ENCODE measurements at regions not wholly inside any gene's neighbourhood (a gene's known extent, or its start where the extent isn't known, plus 50 kb on each side); places are given as distances from the start of the nearest gene placed in this dataset.
"Not testable (repeated sequence)": the region's sequence is repeated elsewhere in the genome, so short reads cannot be mapped to it uniquely, and the experiment has no call there.

GRCh38 chr14:21804981-21805380 lies 131.4 kb upstream of the OR4E1 start:
- TF ChIP-seq CTCF (conservative IDR thresholded peaks at IDR 0.05) = no peak
- Mint-ChIP-seq H3K9me3 (peaks cover 6% of the 10 kb centered on the region), H3K4me1 (peaks cover 7% of the 10 kb centered on the region), H3K4me3 (no peak overlapping the region), H3K36me3 (ENCODE audit: low read depth) (no peaks in the 10 kb centered on the region), H3K27ac (ENCODE audit: unreplicated experiment) (no peak overlapping the region), H3K27me3 (ENCODE audit: low read depth) (peaks cover 14% of the 10 kb centered on the region)
- no peak for DNase-seq (ENCODE audit: low read depth, low spot score)

- no peak for DNase-seq (ENCODE audit: low read depth, low spot score)
- H3K9me3 Mint-ChIP-seq = peaks cover 6% of the 10 kb centered on the region
- TF ChIP-seq CTCF (conservative IDR thresholded peaks at IDR 0.05) = no peak
- H3K4me3 Mint-ChIP-seq = no peak overlapping the region
- H3K36me3 Mint-ChIP-seq (ENCODE audit: low read depth) = no peaks in the 10 kb centered on the region
- peaks cover 7% of the 10 kb centered on the region for H3K4me1 Mint-ChIP-seq
- no peak overlapping the region for H3K27ac Mint-ChIP-seq (ENCODE audit: unreplicated experiment)
- no peaks in the 10 kb centered on the region for H3K27me3 Mint-ChIP-seq (ENCODE audit: low read depth)
These were observed 128.8 kb upstream of the OR4E1 start for GRCh38 chr14:21802441-21802840.

GRCh38 chr14:21796916-21797315 lies 123.3 kb upstream of the OR4E1 start:
- peaks cover 14% of the 10 kb centered on the region for H3K9me3 Mint-ChIP-seq
- no peaks in the 10 kb centered on the region for H3K27me3 Mint-ChIP-seq (ENCODE audit: low read depth)
- no peak for DNase-seq (ENCODE audit: low read depth, low spot score)

GRCh38 chr14:21795456-21795855 lies 121.8 kb upstream of the OR4E1 start:
- Mint-ChIP-seq H3K36me3 (ENCODE audit: low read depth) (peaks cover 6% of the 10 kb centered on the region), H3K4me1 (peaks cover 17% of the 10 kb centered on the region), H3K27me3 (ENCODE audit: low read depth) (peaks cover 4% of the 10 kb centered on the region), H3K9me3 (peaks cover 14% of the 10 kb centered on the region), H3K4me3 (no peak overlapping the region), H3K27ac (ENCODE audit: unreplicated experiment) (no peak overlapping the region)
- TF ChIP-seq CTCF (conservative IDR thresholded peaks at IDR 0.05) = no peak
- DNase-seq (ENCODE audit: low read depth, low spot score) = no peak

More at GRCh38 chr14:21796916-21797315, 123.3 kb upstream of the OR4E1 start:
- H3K27ac Mint-ChIP-seq (ENCODE audit: unreplicated experiment) = no peak overlapping the region
- TF ChIP-seq CTCF (conservative IDR thresholded peaks at IDR 0.05) = no peak
- H3K4me1 Mint-ChIP-seq = peaks cover 17% of the 10 kb centered on the region
- H3K36me3 Mint-ChIP-seq (ENCODE audit: low read depth) = peaks cover 6% of the 10 kb centered on the region
- H3K4me3 Mint-ChIP-seq = no peak overlapping the region

GRCh38 chr14:21791749-21792148 lies 118.1 kb upstream of the OR4E1 start:
- peaks cover 6% of the 10 kb centered on the region for H3K36me3 Mint-ChIP-seq (ENCODE audit: low read depth)
- peaks cover 13% of the 10 kb centered on the region for H3K27me3 Mint-ChIP-seq (ENCODE audit: low read depth)
- no peak for TF ChIP-seq CTCF (conservative IDR thresholded peaks at IDR 0.05)
- peaks cover 17% of the 10 kb centered on the region for H3K4me1 Mint-ChIP-seq
- H3K9me3 Mint-ChIP-seq = peaks cover 20% of the 10 kb centered on the region
- H3K4me3 Mint-ChIP-seq = no peak overlapping the region
- H3K27ac Mint-ChIP-seq (ENCODE audit: unreplicated experiment) = no peak overlapping the region
- DNase-seq (ENCODE audit: low read depth, low spot score) = no peak

- peak; percentile 27 for TF ChIP-seq CTCF (conservative IDR thresholded peaks at IDR 0.05)
- H3K9me3 Mint-ChIP-seq; H3K4me3 Mint-ChIP-seq; DNase-seq (ENCODE audit: low read depth, low spot score); H3K27ac Mint-ChIP-seq (ENCODE audit: unreplicated experiment); H3K36me3 Mint-ChIP-seq (ENCODE audit: low read depth); H3K4me1 Mint-ChIP-seq: not testable (repeated sequence)
- H3K27me3 Mint-ChIP-seq (ENCODE audit: low read depth) = peaks cover 18% of the 10 kb centered on the region
These were observed 115.1 kb upstream of the OR4E1 start for GRCh38 chr14:21788687-21789086.

- peaks cover 18% of the 10 kb centered on the region for H3K27me3 Mint-ChIP-seq (ENCODE audit: low read depth)
- not testable (repeated sequence) for H3K36me3 Mint-ChIP-seq (ENCODE audit: low read depth); DNase-seq (ENCODE audit: low read depth, low spot score); H3K27ac Mint-ChIP-seq (ENCODE audit: unreplicated experiment); H3K9me3 Mint-ChIP-seq; H3K4me3 Mint-ChIP-seq
- peaks cover 11% of the 10 kb centered on the region for H3K4me1 Mint-ChIP-seq
These were observed 113.6 kb upstream of the OR4E1 start for GRCh38 chr14:21787242-21787641.

Measured in neural crest cell (in vitro differentiated cells).